ENCODE measurements at regions not wholly inside any gene's neighbourhood (a gene's known extent, or its start where the extent isn't known, plus 50 kb on each side); places are given as distances from the start of the nearest gene placed in this dataset.

- H3K27ac ChIP-seq (ENCODE audit: extremely low read depth, low read depth, low read length): no peak overlapping the region
- no peaks in the 10 kb centered on the region for H3K79me2 ChIP-seq (ENCODE audit: control insufficient read depth, insufficient read depth, low read length)
- no peaks in the 10 kb centered on the region for H3K36me3 ChIP-seq (ENCODE audit: control insufficient read depth, insufficient read depth, low read length)
- TF ChIP-seq E4F1 (CRISPR knock-in tag; IDR thresholded peaks at IDR 0.05; ENCODE audit: borderline replicate concordance) (no peak), CBX5 (IDR thresholded peaks at IDR 0.05; ENCODE audit: borderline replicate concordance, low read depth) (no peak), ZNF354B (CRISPR knock-in tag; IDR thresholded peaks at IDR 0.05) (no peak), LCOR (CRISPR knock-in tag; IDR thresholded peaks at IDR 0.05) (no peak), BRD4 (IDR thresholded peaks at IDR 0.05) (no peak), MEIS2 (IDR thresholded peaks at IDR 0.05; ENCODE audit: partially characterized antibody) (no peak), KDM5B (IDR thresholded peaks at IDR 0.05; ENCODE audit: insufficient replicate concordance, low read depth, low read length) (no peak)
- TF ChIP-seq, protein P1, sequence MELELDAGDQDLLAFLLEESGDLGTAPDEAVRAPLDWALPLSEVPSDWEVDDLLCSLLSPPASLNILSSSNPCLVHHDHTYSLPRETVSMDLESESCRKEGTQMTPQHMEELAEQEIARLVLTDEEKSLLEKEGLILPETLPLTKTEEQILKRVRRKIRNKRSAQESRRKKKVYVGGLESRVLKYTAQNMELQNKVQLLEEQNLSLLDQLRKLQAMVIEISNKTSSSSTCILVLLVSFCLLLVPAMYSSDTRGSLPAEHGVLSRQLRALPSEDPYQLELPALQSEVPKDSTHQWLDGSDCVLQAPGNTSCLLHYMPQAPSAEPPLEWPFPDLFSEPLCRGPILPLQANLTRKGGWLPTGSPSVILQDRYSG (tag; conservative IDR thresholded peaks at IDR 0.05; ENCODE audit: low read depth): no peak
- WGBS (ENCODE audit: insufficient coverage, low coverage, missing lambda C conversion rate): 7% methylated on average over 1 of the region's 1 CpG
- H3K9me1 ChIP-seq (ENCODE audit: control insufficient read depth, insufficient read depth, low read length): no peaks in the 10 kb centered on the region
- no peaks in the 10 kb centered on the region for H3K9me3 ChIP-seq (replicated peaks; ENCODE audit: control insufficient read depth, insufficient read depth, low read depth, low read length)
- no peaks in the 10 kb centered on the region for H3K27me3 ChIP-seq (ENCODE audit: control insufficient read depth in 2 of 2, insufficient read depth in 2 of 2, low read length in 2 of 2)
- BruUV-seq (replicated peaks): no TSS peak
- intact Hi-C loops (cut with micrococcal nuclease) (no loop called here), in situ Hi-C loops (cut with MboI) (no loop called here)
- no peaks in the 10 kb centered on the region for H3K4me1 ChIP-seq (replicated peaks in 1 of 2; ENCODE audit: control insufficient read depth in 2 of 2, insufficient read depth in 2 of 2, low read length in 2 of 2)
- FAIRE-seq: no peak
- no peak overlapping the region for H3K4me2 ChIP-seq (ENCODE audit: insufficient read depth, low read length)
- no peak for ATAC-seq
- no peak overlapping the region for H3K9ac ChIP-seq (ENCODE audit: insufficient read depth in 1 of 2, low read depth in 2 of 2, low read length in 2 of 2)
- no peak overlapping the region for H3K4me3 ChIP-seq
- no peak for DNase-seq (ENCODE audit: extremely low read depth in 1 of 4, low spot score in 3 of 4)
- H4K20me1 ChIP-seq (replicated peaks; ENCODE audit: control insufficient read depth, insufficient read depth, low read length): no peaks in the 10 kb centered on the region
- ChIA-PET POLR2A (no interaction called here), CTCF (ENCODE audit: low intra/inter-chr PET ratio) (no interaction called here)
- no peak overlapping the region for H2AFZ ChIP-seq (ENCODE audit: low read depth, low read length)
Measured at GRCh38 chr5:113901718-113902117, 388.2 kb downstream of the YTHDC2 start.
